ENCODE measurements at regions not wholly inside any gene's neighbourhood (a gene's known extent, or its start where the extent isn't known, plus 50 kb on each side); places are given as distances from the start of the nearest gene placed in this dataset.

DNA sequence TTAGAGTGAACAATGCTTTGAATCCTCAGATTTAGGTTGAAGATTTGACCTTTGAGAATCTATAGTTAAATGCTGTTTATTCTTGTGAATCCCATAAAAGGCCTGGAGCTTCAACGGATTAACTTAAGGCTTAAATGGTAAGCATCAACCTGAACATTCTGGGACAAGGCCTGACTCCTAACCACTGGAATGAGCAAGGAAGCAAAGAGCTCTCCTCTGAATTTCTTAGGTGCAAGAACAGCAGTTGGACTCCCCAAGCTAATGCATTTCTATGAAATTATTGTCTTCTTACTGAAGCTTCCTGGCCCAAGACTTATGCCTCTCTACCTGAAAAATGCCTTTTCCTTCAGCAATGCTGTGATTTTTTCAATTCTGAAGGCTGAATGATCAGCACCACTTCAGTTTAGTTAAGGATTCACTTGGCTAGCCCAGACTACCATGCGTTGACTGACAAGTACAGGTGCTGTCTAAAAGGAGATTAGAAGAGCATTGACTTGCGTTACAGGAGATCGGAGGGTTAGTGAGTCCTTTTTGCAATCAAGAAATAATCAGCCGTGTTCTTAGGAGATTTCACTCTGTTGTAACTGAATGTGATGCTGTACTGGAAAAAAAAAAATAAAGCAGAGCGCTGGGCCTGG lies 178.5 kb downstream of the ZC3H11B start:
- Histone ChIP-seq H3K4me1 (no peaks in the 10 kb centered on the region), H3K27ac (no peak overlapping the region), H3K4me3 (no peak overlapping the region), H3K9ac (ENCODE audit: low read depth in 2 of 2, low read length in 2 of 2) (no peak overlapping the region), H3K27me3 (no peaks in the 10 kb centered on the region), H3K36me3 (no peaks in the 10 kb centered on the region), H3K9me3 (no peaks in the 10 kb centered on the region)
- no peak for DNase-seq
- TF ChIP-seq, protein P1, sequence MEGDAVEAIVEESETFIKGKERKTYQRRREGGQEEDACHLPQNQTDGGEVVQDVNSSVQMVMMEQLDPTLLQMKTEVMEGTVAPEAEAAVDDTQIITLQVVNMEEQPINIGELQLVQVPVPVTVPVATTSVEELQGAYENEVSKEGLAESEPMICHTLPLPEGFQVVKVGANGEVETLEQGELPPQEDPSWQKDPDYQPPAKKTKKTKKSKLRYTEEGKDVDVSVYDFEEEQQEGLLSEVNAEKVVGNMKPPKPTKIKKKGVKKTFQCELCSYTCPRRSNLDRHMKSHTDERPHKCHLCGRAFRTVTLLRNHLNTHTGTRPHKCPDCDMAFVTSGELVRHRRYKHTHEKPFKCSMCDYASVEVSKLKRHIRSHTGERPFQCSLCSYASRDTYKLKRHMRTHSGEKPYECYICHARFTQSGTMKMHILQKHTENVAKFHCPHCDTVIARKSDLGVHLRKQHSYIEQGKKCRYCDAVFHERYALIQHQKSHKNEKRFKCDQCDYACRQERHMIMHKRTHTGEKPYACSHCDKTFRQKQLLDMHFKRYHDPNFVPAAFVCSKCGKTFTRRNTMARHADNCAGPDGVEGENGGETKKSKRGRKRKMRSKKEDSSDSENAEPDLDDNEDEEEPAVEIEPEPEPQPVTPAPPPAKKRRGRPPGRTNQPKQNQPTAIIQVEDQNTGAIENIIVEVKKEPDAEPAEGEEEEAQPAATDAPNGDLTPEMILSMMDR (IDR thresholded peaks at IDR 0.05): no peak
- intact Hi-C loops (cut with DNase I): no loop called here

DNA sequence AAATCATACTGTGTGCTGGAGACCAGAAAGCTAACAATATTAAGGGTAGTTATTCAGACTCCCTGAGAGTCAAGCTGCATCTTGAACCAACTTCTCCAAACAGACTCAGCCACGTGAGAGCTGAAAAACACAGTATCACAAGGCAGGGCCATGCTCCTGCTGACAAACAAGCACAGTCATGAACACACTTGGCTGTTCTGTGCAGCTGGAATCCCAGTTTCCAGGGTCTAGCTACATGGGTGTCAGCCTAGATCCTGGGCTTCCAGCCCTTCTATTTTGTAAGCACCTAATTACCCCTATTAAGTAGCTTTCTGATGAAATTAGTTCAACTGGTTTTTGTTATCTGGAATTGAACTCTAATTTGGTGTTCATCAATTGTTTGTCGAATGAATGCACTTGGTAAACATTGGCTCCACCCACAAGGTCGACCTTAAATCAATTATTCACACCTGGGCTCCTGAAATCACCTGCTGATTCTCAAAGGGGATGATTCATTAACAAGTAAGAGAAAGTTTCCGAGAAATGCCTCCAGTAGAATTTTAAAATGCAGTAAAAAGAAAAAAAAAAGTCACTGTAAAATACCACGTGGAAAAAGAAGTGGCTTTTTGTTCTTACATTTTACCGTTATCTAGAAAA lies 179.3 kb downstream of the ZC3H11B start:
- H3K27ac ChIP-seq: no peak overlapping the region

DNA sequence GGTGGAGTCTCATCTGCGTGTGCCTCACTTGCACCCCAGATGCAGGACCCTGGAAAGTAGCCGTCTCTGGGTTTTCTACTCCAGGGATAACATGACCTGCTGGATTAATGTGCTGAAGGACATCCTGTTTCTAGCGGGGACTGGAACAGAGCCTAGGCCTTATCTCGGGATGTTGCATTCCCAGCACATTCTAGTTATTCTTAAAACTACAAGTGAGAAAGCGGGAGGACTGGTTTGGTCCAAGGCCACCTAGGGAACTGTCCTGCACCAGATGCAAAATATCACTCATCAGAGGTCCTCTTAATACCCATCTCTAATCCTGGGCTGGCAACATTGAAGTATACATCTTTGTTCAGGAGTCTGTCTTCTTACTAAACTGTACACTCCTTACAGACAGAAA lies 179.9 kb downstream of the ZC3H11B start:
- intact Hi-C loops (cut with DNase I): no loop called here
- H3K4me3 ChIP-seq: no peak overlapping the region

More for the DNA sequence above, 179.3 kb downstream of the ZC3H11B start:
- intact Hi-C loops (cut with DNase I): no loop called here
- no peaks in the 10 kb centered on the region for H3K36me3 ChIP-seq
- no peaks in the 10 kb centered on the region for H3K27me3 ChIP-seq
- H3K4me1 ChIP-seq: no peaks in the 10 kb centered on the region
- H3K9me3 ChIP-seq: no peaks in the 10 kb centered on the region
- TF ChIP-seq, protein P1 (IDR thresholded peaks at IDR 0.05): no peak
- no peak overlapping the region for H3K4me3 ChIP-seq
- DNase-seq: no peak
- no peak overlapping the region for H3K9ac ChIP-seq (ENCODE audit: low read depth in 2 of 2, low read length in 2 of 2)

DNA sequence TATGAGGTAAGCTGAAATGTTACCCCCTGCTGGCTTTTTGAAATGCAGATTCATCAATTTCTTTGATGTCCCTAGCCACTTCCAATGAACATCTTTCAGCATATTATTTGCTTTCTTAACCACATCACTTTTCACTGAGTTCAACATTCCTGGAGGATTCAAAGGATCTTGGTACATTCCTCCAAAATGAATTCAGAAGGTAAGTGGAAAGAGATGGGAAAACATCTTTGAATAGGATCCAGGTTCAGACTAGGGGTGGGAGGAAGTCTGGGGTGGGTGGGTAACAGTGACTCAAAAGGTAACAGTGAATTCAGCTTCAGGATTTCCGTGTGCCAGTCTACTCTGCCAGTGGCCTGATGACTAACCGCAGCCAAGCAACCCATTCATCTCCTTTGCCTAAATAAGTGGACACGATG lies 180.7 kb downstream of the ZC3H11B start:
- intact Hi-C loops (cut with DNase I): no loop called here

More for the DNA sequence above, 179.9 kb downstream of the ZC3H11B start:
- Histone ChIP-seq H3K27ac (no peak overlapping the region), H3K27me3 (no peaks in the 10 kb centered on the region), H3K9ac (ENCODE audit: low read depth in 2 of 2, low read length in 2 of 2) (no peak overlapping the region), H3K36me3 (no peaks in the 10 kb centered on the region), H3K9me3 (no peaks in the 10 kb centered on the region), H3K4me1 (no peaks in the 10 kb centered on the region)
- no peak for DNase-seq
- TF ChIP-seq, protein P1 (IDR thresholded peaks at IDR 0.05): no peak

GRCh38 chr1:219430419-219430818 lies 182.5 kb downstream of the ZC3H11B start:
- no peak overlapping the region for H3K27ac ChIP-seq
- no peaks in the 10 kb centered on the region for H3K9me3 ChIP-seq
- H3K4me3 ChIP-seq: no peak overlapping the region
- DNase-seq: no peak
- H3K27me3 ChIP-seq: no peaks in the 10 kb centered on the region
- H3K9ac ChIP-seq (ENCODE audit: low read depth in 2 of 2, low read length in 2 of 2): no peak overlapping the region
- no peaks in the 10 kb centered on the region for H3K4me1 ChIP-seq
- intact Hi-C loops (cut with DNase I): no loop called here
- TF ChIP-seq, protein P1 (IDR thresholded peaks at IDR 0.05): no peak
- no peaks in the 10 kb centered on the region for H3K36me3 ChIP-seq

More for the DNA sequence above, 180.7 kb downstream of the ZC3H11B start:
- Histone ChIP-seq H3K27me3 (no peaks in the 10 kb centered on the region), H3K9ac (ENCODE audit: low read depth in 2 of 2, low read length in 2 of 2) (no peak overlapping the region), H3K36me3 (no peaks in the 10 kb centered on the region), H3K4me1 (no peaks in the 10 kb centered on the region), H3K9me3 (no peaks in the 10 kb centered on the region), H3K27ac (no peak overlapping the region), H3K4me3 (no peak overlapping the region)
- TF ChIP-seq, protein P1 (IDR thresholded peaks at IDR 0.05): no peak
- DNase-seq: no peak

Measured in colonic mucosa (tissue), 4 donors.